Uterus (tissue), 2 donors: ENCODE measurements at regions not wholly inside any gene's neighbourhood (a gene's known extent, or its start where the extent isn't known, plus 50 kb on each side); places are given as distances from the start of the nearest gene placed in this dataset.

ENCODE experiments used
- CTCF ChIP-seq, 4 experiments: fragments of 200-600 bp in 2 of 4; fragments of 450-650 bp in 2 of 4; sonication (generic) in 2 of 4; IDR thresholded peaks; one replicate each; pipeline ENCODE4 v1.5.1; 2016 to 2019; ENCODE audit warnings: antibody characterized with exemption in 4 of 4, mild to moderate bottlenecking in 2 of 4, moderate library complexity in 1 of 4
- POLR2A ChIP-seq, 2 donors: fragments of 450-650 bp; IDR thresholded peaks; one replicate each; pipeline ENCODE4 v1.6.1; 2016; ENCODE audit warnings: antibody characterized with exemption in 2 of 2, mild to moderate bottlenecking in 1 of 2, moderate library complexity in 1 of 2

GRCh38 chr2:81739966-81740365 is 1435.4 kb upstream of the LRRTM1 start:
- TF ChIP-seq CTCF (IDR thresholded peaks at IDR 0.05) (no peak), POLR2A (IDR thresholded peaks at IDR 0.05) (no peak)
